ENCODE measurements at regions not wholly inside any gene's neighbourhood (a gene's known extent, or its start where the extent isn't known, plus 50 kb on each side); places are given as distances from the start of the nearest gene placed in this dataset.
A peak's percentile ranks its signal among the peaks of the same experiment; 100 is the strongest.

GRCh38 chr1:91165033-91165654 is 143.3 kb upstream of the ZNF644 start:
- peak; percentile 95 for TF ChIP-seq CTCF (IDR thresholded peaks at IDR 0.05; ENCODE audit: unreplicated experiment)
- peak; percentile 91 for DNase-seq (ENCODE audit: low spot score)
- H3K27me3 Mint-ChIP-seq (ENCODE audit: unreplicated experiment), result no peaks in the 10 kb centered on the region
- no peak overlapping the region for H3K4me3 Mint-ChIP-seq (ENCODE audit: unreplicated experiment)
- H3K27ac Mint-ChIP-seq (ENCODE audit: unreplicated experiment), result no peak overlapping the region
- H3K9me3 Mint-ChIP-seq (ENCODE audit: unreplicated experiment), result no peaks in the 10 kb centered on the region
- H3K36me3 Mint-ChIP-seq (ENCODE audit: low read depth, unreplicated experiment), result no peaks in the 10 kb centered on the region
- H3K4me1 Mint-ChIP-seq (ENCODE audit: unreplicated experiment), result peaks cover 8% of the 10 kb centered on the region

GRCh38 chr1:91162613-91163012 is 140.8 kb upstream of the ZNF644 start:
- no peak overlapping the region for H3K27ac Mint-ChIP-seq (ENCODE audit: unreplicated experiment)
- no peaks in the 10 kb centered on the region for H3K27me3 Mint-ChIP-seq (ENCODE audit: unreplicated experiment)
- H3K4me3 Mint-ChIP-seq (ENCODE audit: unreplicated experiment), result no peak overlapping the region
- no peaks in the 10 kb centered on the region for H3K36me3 Mint-ChIP-seq (ENCODE audit: low read depth, unreplicated experiment)
- no peak for DNase-seq (ENCODE audit: low spot score)
- peaks cover 9% of the 10 kb centered on the region for H3K4me1 Mint-ChIP-seq (ENCODE audit: unreplicated experiment)
- no peaks in the 10 kb centered on the region for H3K9me3 Mint-ChIP-seq (ENCODE audit: unreplicated experiment)
- no peak for TF ChIP-seq CTCF (IDR thresholded peaks at IDR 0.05; ENCODE audit: unreplicated experiment)

GRCh38 chr1:91161749-91162148 is 139.9 kb upstream of the ZNF644 start:
- Mint-ChIP-seq H3K4me3 (ENCODE audit: unreplicated experiment) (no peak overlapping the region), H3K9me3 (ENCODE audit: unreplicated experiment) (no peaks in the 10 kb centered on the region), H3K36me3 (ENCODE audit: low read depth, unreplicated experiment) (no peaks in the 10 kb centered on the region), H3K27me3 (ENCODE audit: unreplicated experiment) (no peaks in the 10 kb centered on the region), H3K27ac (ENCODE audit: unreplicated experiment) (no peak overlapping the region), H3K4me1 (ENCODE audit: unreplicated experiment) (peaks cover 9% of the 10 kb centered on the region)
- no peak for DNase-seq (ENCODE audit: low spot score)
- no peak for TF ChIP-seq CTCF (IDR thresholded peaks at IDR 0.05; ENCODE audit: unreplicated experiment)

- H3K9me3 Mint-ChIP-seq (ENCODE audit: unreplicated experiment), result no peaks in the 10 kb centered on the region
- no peak overlapping the region for H3K27ac Mint-ChIP-seq (ENCODE audit: unreplicated experiment)
- peaks cover 14% of the 10 kb centered on the region for H3K4me1 Mint-ChIP-seq (ENCODE audit: unreplicated experiment)
- H3K27me3 Mint-ChIP-seq (ENCODE audit: unreplicated experiment), result no peaks in the 10 kb centered on the region
- H3K36me3 Mint-ChIP-seq (ENCODE audit: low read depth, unreplicated experiment), result no peaks in the 10 kb centered on the region
- no peak for DNase-seq (ENCODE audit: low spot score)
- no peak for TF ChIP-seq CTCF (IDR thresholded peaks at IDR 0.05; ENCODE audit: unreplicated experiment)
- no peak overlapping the region for H3K4me3 Mint-ChIP-seq (ENCODE audit: unreplicated experiment)
Observed at GRCh38 chr1:91161166-91161565, 139.3 kb upstream of the ZNF644 start.

- peaks cover 15% of the 10 kb centered on the region for H3K4me1 Mint-ChIP-seq (ENCODE audit: unreplicated experiment)
- DNase-seq (ENCODE audit: low spot score), result no peak
- H3K27me3 Mint-ChIP-seq (ENCODE audit: unreplicated experiment), result peaks cover 3% of the 10 kb centered on the region
- no peaks in the 10 kb centered on the region for H3K36me3 Mint-ChIP-seq (ENCODE audit: low read depth, unreplicated experiment)
- no peak for TF ChIP-seq CTCF (IDR thresholded peaks at IDR 0.05; ENCODE audit: unreplicated experiment)
- H3K9me3 Mint-ChIP-seq (ENCODE audit: unreplicated experiment), result no peaks in the 10 kb centered on the region
- no peak overlapping the region for H3K4me3 Mint-ChIP-seq (ENCODE audit: unreplicated experiment)
- H3K27ac Mint-ChIP-seq (ENCODE audit: unreplicated experiment), result no peak overlapping the region
Observed at GRCh38 chr1:91160363-91161075, 138.7 kb upstream of the ZNF644 start.

Data from endothelial cell (in vitro differentiated cells).